K562 (cell line): ENCODE measurements at regions not wholly inside any gene's neighbourhood (a gene's known extent, or its start where the extent isn't known, plus 50 kb on each side); places are given as distances from the start of the nearest gene placed in this dataset.

Experiments used
- ARID3B ChIP-seq: fragments of 250-450 bp; sonication (Bioruptor Pico); IDR thresholded peaks from 2 replicates; pipeline ENCODE4 v1.4.0; 2020; ENCODE audit warnings: borderline replicate concordance
- BRD9 ChIP-seq: fragments of 450-650 bp; IDR thresholded peaks from 2 replicates; pipeline ENCODE4 v1.6.1; 2018; ENCODE audit warnings: low read depth; ENCODE audit not compliant: partially characterized antibody
- BRF1 ChIP-seq: IDR thresholded peaks from 3 replicates; pipeline ENCODE4 v1.6.1; 2011; ENCODE audit warnings: borderline replicate concordance, mild to moderate bottlenecking; ENCODE audit not compliant: insufficient read length; ENCODE audit errors: extremely low read depth
- CBFA2T2 ChIP-seq: fragments of 450-650 bp; conservative IDR thresholded peaks from 2 replicates; pipeline ENCODE4 v1.6.1; 2017; ENCODE audit warnings: mild to moderate bottlenecking
- E2F6 ChIP-seq, 2 experiments: IDR thresholded peaks; 2 replicates each; pipeline ENCODE4 v1.6.1; 2011; ENCODE audit warnings: borderline replicate concordance in 1 of 2, control low read depth in 1 of 2, low read depth in 1 of 2, low read length in 1 of 2, mild to moderate bottlenecking in 1 of 2, mixed read lengths in 1 of 2, moderate library complexity in 1 of 2; ENCODE audit not compliant: insufficient read depth in 1 of 2, insufficient read length in 1 of 2, poor library complexity in 1 of 2, severe bottlenecking in 1 of 2; ENCODE audit errors: extremely low read depth in 1 of 2
- ELF1 ChIP-seq: fragments of 200-800 bp; sonication (Bioruptor generic); IDR thresholded peaks from 2 replicates; pipeline ENCODE4 v1.6.1; 2016; ENCODE audit warnings: missing genetic modification characterization, missing compliant biosample characterization
- GATAD2B ChIP-seq: fragments of 450-650 bp; IDR thresholded peaks from 2 replicates; pipeline ENCODE4 v1.6.1; 2017; ENCODE audit warnings: mild to moderate bottlenecking, borderline replicate concordance
- HNRNPH1 ChIP-seq: fragments of 200-400 bp; formaldehyde crosslinking; optimal IDR thresholded peaks from 2 replicates; pipeline ENCODE3; 2017; ENCODE audit warnings: low read depth, mild to moderate bottlenecking, low read length, moderate library complexity
- ILF3 ChIP-seq: fragments of 450-650 bp; IDR thresholded peaks from 2 replicates; pipeline ENCODE4 v1.6.1; 2018; ENCODE audit warnings: antibody characterized with exemption, mild to moderate bottlenecking, moderate library complexity, borderline replicate concordance
- KLF16 ChIP-seq: IDR thresholded peaks from 2 replicates; pipeline ENCODE4 v1.6.1; 2016; ENCODE audit warnings: antibody characterized with exemption
- MAFF ChIP-seq: IDR thresholded peaks from 2 replicates; pipeline ENCODE4 v1.6.1; 2012; ENCODE audit warnings: low read length, improper control_type of control experiment
- NFE2 ChIP-seq: IDR thresholded peaks from 2 replicates; pipeline ENCODE4 v1.6.1; 2014; ENCODE audit warnings: antibody characterized with exemption, low read depth
- NFE2L1 ChIP-seq: fragments of 450-650 bp; IDR thresholded peaks from 2 replicates; pipeline ENCODE4 v1.6.1; 2016; ENCODE audit warnings: missing genetic modification characterization, low read depth, mild to moderate bottlenecking, missing compliant biosample characterization, moderate library complexity, borderline replicate concordance
- RFX5 ChIP-seq: IDR thresholded peaks from 2 replicates; pipeline ENCODE4 v1.6.1; 2011; ENCODE audit warnings: low read depth, mild to moderate bottlenecking, improper control_type of control experiment, low read length
- SLC30A9 ChIP-seq: fragments of 250-450 bp; sonication (Bioruptor Pico); IDR thresholded peaks from 2 replicates; pipeline ENCODE4 v1.8.0; 2022; ENCODE audit warnings: mild to moderate bottlenecking, moderate library complexity
- SREBF1 ChIP-seq: fragments of 150-350 bp; IDR thresholded peaks from 2 replicates; pipeline ENCODE4 v1.6.1; 2014; ENCODE audit warnings: antibody characterized with exemption, low read depth, low read length, borderline replicate concordance
- ZNF24 ChIP-seq: fragments of 450-650 bp; IDR thresholded peaks from 2 replicates; pipeline ENCODE4 v1.6.1; 2016
- ZNF592 ChIP-seq: fragments of 450-650 bp; IDR thresholded peaks from 2 replicates; pipeline ENCODE4 v1.6.1; 2017; ENCODE audit warnings: antibody characterized with exemption, mild to moderate bottlenecking
- ZNF717 ChIP-seq: fragments of 250-450 bp; sonication (Bioruptor Pico); IDR thresholded peaks from 2 replicates; pipeline ENCODE4 v1.5.0; 2021
- ZNF830 ChIP-seq: fragments of 250-450 bp; sonication (Bioruptor Pico); IDR thresholded peaks from 2 replicates; pipeline ENCODE4 v1.5.0; 2021; ENCODE audit warnings: mild to moderate bottlenecking

GRCh38 chr2:191571163-191571769 lies 106.7 kb upstream of the NABP1 start (continued):
- no peak for TF ChIP-seq ZNF24
- no peak for TF ChIP-seq RFX5
- TF ChIP-seq ELF1 (tag): peak; percentile 41; the same call in 1 of the 2 replicates
- peak; percentile 51; the same call in 1 of the 2 replicates for TF ChIP-seq ZNF592
- TF ChIP-seq E2F6 (IDR thresholded peaks at IDR 0.05; ENCODE audit: borderline replicate concordance in 1 of 2, extremely low read depth in 1 of 2, insufficient read depth in 1 of 2, insufficient read length in 1 of 2, low read depth in 1 of 2, low read length in 1 of 2, poor library complexity in 1 of 2, severe bottlenecking in 1 of 2): no peak
- peak; percentile 91 for TF ChIP-seq BRD9
- peak; percentile 23; the same call in 1 of the 2 replicates for TF ChIP-seq KLF16
- TF ChIP-seq SREBF1: no peak
- no peak for TF ChIP-seq BRF1
- TF ChIP-seq ILF3: no peak
- TF ChIP-seq ZNF717 (CRISPR knock-in tag): no peak
- no peak for TF ChIP-seq ZNF830 (CRISPR knock-in tag)
- peak; percentile 99 for TF ChIP-seq MAFF
- TF ChIP-seq ARID3B (CRISPR knock-in tag): no peak
- TF ChIP-seq HNRNPH1: no peak
- TF ChIP-seq SLC30A9 (CRISPR knock-in tag): no peak
- TF ChIP-seq NFE2L1 (tag): peak; percentile 85
- peak; percentile 97 for TF ChIP-seq NFE2
- no peak for TF ChIP-seq CBFA2T2
- no peak for TF ChIP-seq GATAD2B
